NCI-H1930 (cell line): ENCODE measurements at regions not wholly inside any gene's neighbourhood (a gene's known extent, or its start where the extent isn't known, plus 50 kb on each side); places are given as distances from the start of the nearest gene placed in this dataset.

ENCODE experiments used
- DNase-seq, 2 experiments: peaks; one replicate each; lab custom pipeline; 2025; lab: John Stamatoyannopoulos, UW

GRCh38 chr2:120991441-120991840 lies 255.8 kb downstream of the GLI2 start:
- DNase-seq, result no peak

- no peak for DNase-seq
Measured at GRCh38 chr2:120992791-120993555, 257.3 kb downstream of the GLI2 start.

- DNase-seq, result no peak
Measured at GRCh38 chr2:120993661-120994060, 258.0 kb downstream of the GLI2 start.

DNA sequence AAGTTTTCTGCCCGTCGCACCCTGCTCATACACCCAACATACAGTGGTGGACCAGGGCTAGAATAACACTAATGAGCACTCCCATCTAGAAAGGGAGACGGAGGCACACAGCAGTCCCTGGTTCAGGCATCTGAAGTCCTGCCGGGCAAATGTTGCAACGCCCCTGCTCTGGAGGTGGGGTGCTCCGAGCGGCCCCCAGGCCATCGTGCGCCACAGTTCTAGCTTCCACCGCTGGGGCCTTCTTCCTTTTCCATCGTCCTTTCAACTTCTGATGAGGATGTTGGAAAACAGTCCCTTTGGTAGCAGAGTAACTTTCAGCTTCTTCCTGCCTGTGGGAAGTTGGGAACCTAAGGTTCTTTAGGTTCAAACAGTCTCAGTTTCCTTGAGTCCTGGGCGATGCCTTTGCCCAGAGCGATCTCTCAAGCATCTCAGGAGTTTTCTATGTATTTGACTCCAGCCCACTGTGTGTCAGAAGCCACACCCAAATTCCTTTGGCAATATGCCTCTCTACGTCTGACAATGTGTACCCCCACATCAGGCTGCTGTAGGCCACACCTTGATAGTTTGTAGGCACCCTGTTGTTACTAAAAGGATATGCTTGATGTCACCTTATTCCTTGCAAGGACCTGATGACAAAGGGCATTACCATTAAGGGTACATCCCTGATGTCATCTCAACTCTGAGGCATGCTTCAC lies 258.8 kb downstream of the GLI2 start:
- DNase-seq, result no peak

GRCh38 chr2:120995152-120995551 lies 259.5 kb downstream of the GLI2 start:
- DNase-seq, result no peak

DNA sequence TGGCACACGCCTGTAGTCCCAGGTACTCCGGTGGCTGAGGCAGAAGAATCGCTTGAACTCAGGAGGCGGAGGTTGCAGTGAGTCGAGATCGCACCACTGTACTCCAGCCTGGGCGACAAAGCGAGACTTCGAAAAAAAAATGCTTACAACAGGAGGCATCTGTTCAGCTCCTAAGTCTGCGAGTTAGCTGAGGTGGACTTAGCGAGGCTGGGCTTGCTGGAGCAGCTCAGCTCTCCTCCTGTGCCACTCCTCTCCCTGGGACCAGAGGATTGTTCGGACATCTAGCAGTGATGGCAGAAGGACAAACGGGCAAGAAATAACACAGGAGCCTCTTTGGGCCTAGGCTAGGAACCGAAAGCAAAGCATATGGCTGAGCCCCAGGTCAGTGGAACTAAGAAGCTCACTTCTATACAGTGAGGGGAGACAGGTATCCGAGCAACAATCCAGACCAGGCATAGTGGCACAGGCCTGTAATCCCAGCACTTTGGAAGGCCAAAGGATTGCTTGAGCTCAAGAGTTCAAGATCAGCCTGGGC lies 260.1 kb downstream of the GLI2 start:
- no peak for DNase-seq

GRCh38 chr2:120999377-121000097 lies 263.9 kb downstream of the GLI2 start:
- no peak for DNase-seq

GRCh38 chr2:121000804-121001203 lies 265.1 kb downstream of the GLI2 start:
- DNase-seq, result no peak

DNA sequence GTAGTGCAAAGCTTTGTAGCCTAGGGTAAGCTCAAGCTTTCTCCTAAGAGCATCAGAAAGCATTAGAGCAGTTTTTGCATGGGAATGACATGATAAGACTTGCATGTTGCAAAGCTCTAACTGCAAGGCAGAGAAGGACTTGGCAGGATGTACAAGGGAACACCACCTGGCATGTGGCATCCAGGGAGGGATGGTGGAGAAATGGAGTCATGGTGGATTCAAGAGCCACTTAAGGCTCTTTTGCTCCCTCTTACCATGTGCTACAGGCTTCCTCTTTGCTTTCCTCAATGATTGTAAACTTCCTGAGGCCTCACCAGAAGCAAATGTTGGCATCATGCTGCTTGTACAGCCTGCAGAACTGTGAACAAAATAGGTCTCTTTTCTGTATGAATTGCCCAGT lies 266.0 kb downstream of the GLI2 start:
- no peak for DNase-seq

GRCh38 chr2:121002597-121002996 lies 266.9 kb downstream of the GLI2 start:
- no peak for DNase-seq

- no peak for DNase-seq
Measured at GRCh38 chr2:121003391-121003790, 267.7 kb downstream of the GLI2 start.

DNA sequence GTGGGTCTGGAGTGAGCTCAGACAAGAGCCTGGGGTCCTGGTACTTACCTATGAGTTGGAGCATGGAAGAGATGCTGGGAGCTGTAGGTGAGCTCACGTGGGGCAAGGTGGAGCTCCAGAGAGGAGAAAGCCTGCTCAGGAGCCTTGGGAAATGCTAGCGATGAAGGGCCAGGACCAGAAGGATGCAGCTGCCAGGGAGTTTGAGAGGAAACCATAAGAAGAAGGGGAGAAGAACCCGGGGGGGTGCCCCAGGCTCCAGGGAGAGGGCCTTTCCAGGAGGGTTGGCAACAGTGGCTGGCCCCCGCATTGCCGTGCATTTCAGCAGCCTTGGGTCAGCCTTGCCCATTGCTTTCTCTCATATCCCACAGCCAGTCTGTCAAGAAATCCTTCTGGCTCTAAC lies 268.7 kb downstream of the GLI2 start:
- no peak for DNase-seq

DNA sequence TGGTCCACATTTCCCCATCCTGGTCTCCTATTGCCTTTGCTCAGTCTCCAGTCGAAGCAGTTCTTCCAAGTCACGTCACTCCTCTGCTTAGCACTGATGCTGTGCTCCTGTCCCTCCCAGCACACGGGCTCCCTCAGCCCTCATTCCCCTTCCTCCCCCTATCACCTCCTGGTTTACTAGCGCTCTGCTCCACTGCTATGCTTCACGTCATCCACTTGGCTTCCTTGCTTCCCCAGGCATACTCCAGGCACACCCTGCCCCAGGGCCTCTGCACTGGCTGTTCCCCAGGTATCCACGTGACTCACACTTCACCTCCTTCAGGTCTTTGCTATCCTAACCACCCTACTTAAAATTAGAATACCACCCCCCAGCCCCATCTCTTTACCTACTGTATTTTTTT lies 269.3 kb downstream of the GLI2 start:
- DNase-seq, result no peak

- DNase-seq, result no peak
Measured at GRCh38 chr2:121005453-121005852, 269.8 kb downstream of the GLI2 start.

GRCh38 chr2:121006743-121007489 lies 271.2 kb downstream of the GLI2 start:
- no peak for DNase-seq

GRCh38 chr2:121007490-121007853 lies 271.8 kb downstream of the GLI2 start:
- DNase-seq, result no peak

DNA sequence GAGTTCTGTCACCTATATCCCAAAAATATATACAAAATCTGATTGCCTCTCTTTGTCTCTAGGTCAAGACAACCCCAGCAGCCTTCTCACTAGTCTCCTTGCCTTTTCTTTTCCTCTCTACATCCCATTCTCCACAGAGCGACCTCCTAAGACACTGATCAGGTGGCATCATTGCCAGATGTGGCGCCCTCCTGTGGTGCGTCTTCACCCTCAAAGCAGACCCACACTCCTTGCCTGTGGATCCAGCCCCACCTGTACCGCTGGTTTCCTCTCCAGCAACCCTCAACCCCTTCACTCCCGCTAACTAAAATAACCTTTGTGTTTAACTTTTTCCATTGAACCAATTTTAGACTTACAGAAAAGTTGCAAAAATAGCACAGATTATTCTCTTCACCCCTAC lies 273.3 kb downstream of the GLI2 start:
- no peak for DNase-seq

- DNase-seq, result no peak
Measured at GRCh38 chr2:121010998-121011397, 274.0 kb downstream of the TFCP2L1 start.

- DNase-seq, result no peak
Measured at GRCh38 chr2:121014876-121015275, 270.1 kb downstream of the TFCP2L1 start.

- DNase-seq, result no peak
Measured at GRCh38 chr2:121015971-121016485, 269.0 kb downstream of the TFCP2L1 start.

DNA sequence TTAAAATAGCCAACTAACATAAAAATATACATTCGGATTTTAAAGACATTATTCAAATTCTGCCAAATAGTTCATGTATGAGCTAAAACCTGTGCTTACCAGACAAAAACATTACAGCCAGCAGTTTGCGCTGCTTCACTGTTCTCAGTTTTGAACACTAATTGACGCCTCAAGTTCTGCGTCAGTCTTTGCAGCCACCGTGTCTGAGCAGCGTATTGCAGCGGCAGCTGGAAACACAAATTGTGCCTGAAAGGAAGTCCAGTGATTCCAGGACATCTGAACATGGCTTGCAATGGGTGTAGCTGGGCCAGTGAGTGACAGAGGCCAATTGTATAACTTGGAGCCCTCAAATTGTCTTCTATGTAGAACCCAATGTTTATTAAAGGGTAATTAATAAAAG lies 267.6 kb downstream of the TFCP2L1 start:
- no peak for DNase-seq
